ENCODE measurements at regions not wholly inside any gene's neighbourhood (a gene's known extent, or its start where the extent isn't known, plus 50 kb on each side); places are given as distances from the start of the nearest gene placed in this dataset.
"Not testable (repeated sequence)": the region's sequence is repeated elsewhere in the genome, so short reads cannot be mapped to it uniquely, and the experiment has no call there.

GRCh38 chr1:196029410-196029809 lies 578.8 kb downstream of the KCNT2 start:
- Histone ChIP-seq H3K27me3 (ENCODE audit: insufficient read depth, low read length) (no peaks in the 10 kb centered on the region), H3F3A (ENCODE audit: insufficient read depth, low read length) (no peaks in the 10 kb centered on the region), H3K9ac (ENCODE audit: low read length) (no peak overlapping the region), H3K9me3 (ENCODE audit: low read length) (no peaks in the 10 kb centered on the region), H3K27ac (ENCODE audit: low read depth, low read length, poor library complexity, severe bottlenecking) (no peak overlapping the region), H3K4me1 (ENCODE audit: insufficient read depth, low read length, severe bottlenecking) (no peaks in the 10 kb centered on the region), H3K79me2 (ENCODE audit: insufficient read depth, low read length) (no peaks in the 10 kb centered on the region), H3K4me2 (ENCODE audit: low read length) (no peak overlapping the region), H4K20me1 (ENCODE audit: insufficient read depth, low read length) (no peaks in the 10 kb centered on the region), H3K4me3 (ENCODE audit: low read depth, low read length, poor library complexity, severe bottlenecking) (no peak overlapping the region), H3K9me2 (ENCODE audit: low read depth, low read length) (no peaks in the 10 kb centered on the region), H3K36me3 (ENCODE audit: insufficient read depth, low read length) (no peaks in the 10 kb centered on the region), H2AFZ (ENCODE audit: low read length) (no peak overlapping the region)
- TF ChIP-seq CTCF (IDR thresholded peaks at IDR 0.05; ENCODE audit: low read length), result no peak
- no peak for TF ChIP-seq EZH2 (IDR thresholded peaks at IDR 0.05; ENCODE audit: borderline replicate concordance, low read length)

GRCh38 chr1:196027127-196027526 lies 581.1 kb downstream of the KCNT2 start:
- no peaks in the 10 kb centered on the region for H3K27me3 ChIP-seq (ENCODE audit: insufficient read depth, low read length)
- H3K9me2 ChIP-seq (ENCODE audit: low read depth, low read length), result no peaks in the 10 kb centered on the region
- no peaks in the 10 kb centered on the region for H4K20me1 ChIP-seq (ENCODE audit: insufficient read depth, low read length)
- H2AFZ ChIP-seq (ENCODE audit: low read length), result no peak overlapping the region
- H3K9ac ChIP-seq (ENCODE audit: low read length), result no peak overlapping the region
- no peaks in the 10 kb centered on the region for H3K79me2 ChIP-seq (ENCODE audit: insufficient read depth, low read length)
- H3K9me3 ChIP-seq (ENCODE audit: low read length), result no peaks in the 10 kb centered on the region
- H3K4me2 ChIP-seq (ENCODE audit: low read length), result no peak overlapping the region
- H3F3A ChIP-seq (ENCODE audit: insufficient read depth, low read length), result no peaks in the 10 kb centered on the region
- no peaks in the 10 kb centered on the region for H3K36me3 ChIP-seq (ENCODE audit: insufficient read depth, low read length)
- H3K4me1 ChIP-seq (ENCODE audit: insufficient read depth, low read length, severe bottlenecking), result no peaks in the 10 kb centered on the region
- no peak for TF ChIP-seq EZH2 (IDR thresholded peaks at IDR 0.05; ENCODE audit: borderline replicate concordance, low read length)
- TF ChIP-seq CTCF (IDR thresholded peaks at IDR 0.05; ENCODE audit: low read length), result no peak
- no peak overlapping the region for H3K4me3 ChIP-seq (ENCODE audit: low read depth, low read length, poor library complexity, severe bottlenecking)
- H3K27ac ChIP-seq (ENCODE audit: low read depth, low read length, poor library complexity, severe bottlenecking), result no peak overlapping the region

GRCh38 chr1:196021174-196021573 lies 587.1 kb downstream of the KCNT2 start:
- H3K4me3 ChIP-seq (ENCODE audit: low read depth, low read length, poor library complexity, severe bottlenecking); H2AFZ ChIP-seq (ENCODE audit: low read length); H3K9me3 ChIP-seq (ENCODE audit: low read length); H3F3A ChIP-seq (ENCODE audit: insufficient read depth, low read length); H3K27ac ChIP-seq (ENCODE audit: low read depth, low read length, poor library complexity, severe bottlenecking); H3K4me1 ChIP-seq (ENCODE audit: insufficient read depth, low read length, severe bottlenecking); H3K36me3 ChIP-seq (ENCODE audit: insufficient read depth, low read length); H3K9ac ChIP-seq (ENCODE audit: low read length); H3K9me2 ChIP-seq (ENCODE audit: low read depth, low read length); H3K79me2 ChIP-seq (ENCODE audit: insufficient read depth, low read length); H3K4me2 ChIP-seq (ENCODE audit: low read length); H3K27me3 ChIP-seq (ENCODE audit: insufficient read depth, low read length); H4K20me1 ChIP-seq (ENCODE audit: insufficient read depth, low read length): not testable (repeated sequence)

GRCh38 chr1:196009362-196009761 lies 598.9 kb downstream of the KCNT2 start:
- no peaks in the 10 kb centered on the region for H4K20me1 ChIP-seq (ENCODE audit: insufficient read depth, low read length)
- H3K27ac ChIP-seq (ENCODE audit: low read depth, low read length, poor library complexity, severe bottlenecking), result no peak overlapping the region
- TF ChIP-seq CTCF (IDR thresholded peaks at IDR 0.05; ENCODE audit: low read length) (no peak), EZH2 (IDR thresholded peaks at IDR 0.05; ENCODE audit: borderline replicate concordance, low read length) (no peak)
- no peaks in the 10 kb centered on the region for H3K4me1 ChIP-seq (ENCODE audit: insufficient read depth, low read length, severe bottlenecking)
- no peaks in the 10 kb centered on the region for H3K27me3 ChIP-seq (ENCODE audit: insufficient read depth, low read length)
- no peak overlapping the region for H3K4me2 ChIP-seq (ENCODE audit: low read length)
- no peaks in the 10 kb centered on the region for H3K36me3 ChIP-seq (ENCODE audit: insufficient read depth, low read length)
- no peaks in the 10 kb centered on the region for H3F3A ChIP-seq (ENCODE audit: insufficient read depth, low read length)
- H3K9me3 ChIP-seq (ENCODE audit: low read length), result no peaks in the 10 kb centered on the region
- no peaks in the 10 kb centered on the region for H3K9me2 ChIP-seq (ENCODE audit: low read depth, low read length)
- no peak overlapping the region for H2AFZ ChIP-seq (ENCODE audit: low read length)
- no peaks in the 10 kb centered on the region for H3K79me2 ChIP-seq (ENCODE audit: insufficient read depth, low read length)
- H3K4me3 ChIP-seq (ENCODE audit: low read depth, low read length, poor library complexity, severe bottlenecking), result no peak overlapping the region
- no peak overlapping the region for H3K9ac ChIP-seq (ENCODE audit: low read length)
